ENCODE measurements at regions not wholly inside any gene's neighbourhood (a gene's known extent, or its start where the extent isn't known, plus 50 kb on each side); places are given as distances from the start of the nearest gene placed in this dataset.
"Not testable (repeated sequence)": the region's sequence is repeated elsewhere in the genome, so short reads cannot be mapped to it uniquely, and the experiment has no call there.

GRCh38 chr10:109809954-109810353 is 113.4 kb downstream of the XPNPEP1 start:
- H3K4me1 Mint-ChIP-seq; H3K4me3 Mint-ChIP-seq; H3K27ac Mint-ChIP-seq; H3K27me3 Mint-ChIP-seq; intact Hi-C loops (cut with micrococcal nuclease); H3K36me3 Mint-ChIP-seq (ENCODE audit: low read depth); DNase-seq: not testable (repeated sequence)
- H3K9me3 Mint-ChIP-seq = peaks cover 22% of the 10 kb centered on the region

GRCh38 chr10:109801191-109801590 is 122.1 kb downstream of the XPNPEP1 start:
- H3K9me3 Mint-ChIP-seq = peaks cover 17% of the 10 kb centered on the region
- not testable (repeated sequence) for H3K4me3 Mint-ChIP-seq, DNase-seq

GRCh38 chr10:109790647-109791046 is 132.7 kb downstream of the XPNPEP1 start:
- Mint-ChIP-seq H3K9me3 (no peaks in the 10 kb centered on the region), H3K4me3 (no peak overlapping the region), H3K4me1 (no peaks in the 10 kb centered on the region), H3K27me3 (peaks cover 4% of the 10 kb centered on the region), H3K27ac (no peak overlapping the region), H3K36me3 (ENCODE audit: low read depth) (no peaks in the 10 kb centered on the region)
- intact Hi-C loops (cut with micrococcal nuclease) = no loop called here
- DNase-seq = no peak

More at GRCh38 chr10:109801191-109801590, 122.1 kb downstream of the XPNPEP1 start:
- intact Hi-C loops (cut with micrococcal nuclease); H3K4me1 Mint-ChIP-seq; H3K36me3 Mint-ChIP-seq (ENCODE audit: low read depth); H3K27me3 Mint-ChIP-seq; H3K27ac Mint-ChIP-seq: not testable (repeated sequence)

GRCh38 chr10:109784236-109784635 is 139.1 kb downstream of the XPNPEP1 start:
- peaks cover 4% of the 10 kb centered on the region for H3K27me3 Mint-ChIP-seq

GRCh38 chr10:109783286-109783685 is 140.0 kb downstream of the XPNPEP1 start:
- Mint-ChIP-seq H3K27me3 (peaks cover 2% of the 10 kb centered on the region), H3K9me3 (no peaks in the 10 kb centered on the region), H3K4me3 (no peak overlapping the region), H3K36me3 (ENCODE audit: low read depth) (no peaks in the 10 kb centered on the region), H3K4me1 (no peaks in the 10 kb centered on the region), H3K27ac (no peak overlapping the region)
- no peak for DNase-seq
- intact Hi-C loops (cut with micrococcal nuclease) = no loop called here

More at GRCh38 chr10:109784236-109784635, 139.1 kb downstream of the XPNPEP1 start:
- DNase-seq = no peak
- Mint-ChIP-seq H3K36me3 (ENCODE audit: low read depth) (no peaks in the 10 kb centered on the region), H3K4me1 (no peaks in the 10 kb centered on the region), H3K9me3 (no peaks in the 10 kb centered on the region), H3K27ac (no peak overlapping the region), H3K4me3 (no peak overlapping the region)
- intact Hi-C loops (cut with micrococcal nuclease) = no loop called here

GRCh38 chr10:109780997-109781396 is 142.3 kb downstream of the XPNPEP1 start:
- intact Hi-C loops (cut with micrococcal nuclease) = no loop called here
- Mint-ChIP-seq H3K36me3 (ENCODE audit: low read depth) (no peaks in the 10 kb centered on the region), H3K4me1 (no peaks in the 10 kb centered on the region), H3K9me3 (no peaks in the 10 kb centered on the region), H3K27ac (no peak overlapping the region), H3K27me3 (peaks cover 4% of the 10 kb centered on the region), H3K4me3 (no peak overlapping the region)
- no peak for DNase-seq

- Mint-ChIP-seq H3K4me1 (no peaks in the 10 kb centered on the region), H3K36me3 (ENCODE audit: low read depth) (no peaks in the 10 kb centered on the region), H3K4me3 (no peak overlapping the region), H3K27ac (no peak overlapping the region), H3K9me3 (no peaks in the 10 kb centered on the region), H3K27me3 (peaks cover 4% of the 10 kb centered on the region)
- DNase-seq = no peak
- intact Hi-C loops (cut with micrococcal nuclease) = no loop called here
Measured at GRCh38 chr10:109778993-109779392, 144.3 kb downstream of the XPNPEP1 start.

GRCh38 chr10:109774121-109774440 is 149.2 kb downstream of the XPNPEP1 start:
- no peak for DNase-seq
- Mint-ChIP-seq H3K27me3 (peaks cover 2% of the 10 kb centered on the region), H3K4me3 (no peak overlapping the region), H3K4me1 (no peaks in the 10 kb centered on the region), H3K36me3 (ENCODE audit: low read depth) (no peaks in the 10 kb centered on the region), H3K9me3 (no peaks in the 10 kb centered on the region), H3K27ac (no peak overlapping the region)
- intact Hi-C loops (cut with micrococcal nuclease) = no loop called here

GRCh38 chr10:109773288-109774120 is 149.8 kb downstream of the XPNPEP1 start:
- Mint-ChIP-seq H3K4me3 (no peak overlapping the region), H3K9me3 (no peaks in the 10 kb centered on the region), H3K36me3 (ENCODE audit: low read depth) (no peaks in the 10 kb centered on the region), H3K4me1 (no peaks in the 10 kb centered on the region), H3K27ac (no peak overlapping the region), H3K27me3 (peaks cover 2% of the 10 kb centered on the region)
- DNase-seq = no peak
- intact Hi-C loops (cut with micrococcal nuclease) = no loop called here

- no peaks in the 10 kb centered on the region for H3K4me1 Mint-ChIP-seq
- H3K36me3 Mint-ChIP-seq (ENCODE audit: low read depth) = no peaks in the 10 kb centered on the region
- no peak for DNase-seq
- no peaks in the 10 kb centered on the region for H3K27me3 Mint-ChIP-seq
- no peaks in the 10 kb centered on the region for H3K9me3 Mint-ChIP-seq
- intact Hi-C loops (cut with micrococcal nuclease) = no loop called here
- no peak overlapping the region for H3K4me3 Mint-ChIP-seq
- no peak overlapping the region for H3K27ac Mint-ChIP-seq
Measured at GRCh38 chr10:109770663-109771062, 152.6 kb downstream of the XPNPEP1 start.

- no peaks in the 10 kb centered on the region for H3K36me3 Mint-ChIP-seq (ENCODE audit: low read depth)
- no peaks in the 10 kb centered on the region for H3K9me3 Mint-ChIP-seq
- H3K4me1 Mint-ChIP-seq = no peaks in the 10 kb centered on the region
- intact Hi-C loops (cut with micrococcal nuclease) = no loop called here
- no peak for DNase-seq
- no peak overlapping the region for H3K4me3 Mint-ChIP-seq
- H3K27ac Mint-ChIP-seq = no peak overlapping the region
- H3K27me3 Mint-ChIP-seq = no peaks in the 10 kb centered on the region
Measured at GRCh38 chr10:109769966-109770365, 153.3 kb downstream of the XPNPEP1 start.

GRCh38 chr10:109765838-109766237 is 157.5 kb downstream of the XPNPEP1 start:
- intact Hi-C loops (cut with micrococcal nuclease) = no loop called here
- Mint-ChIP-seq H3K27me3 (no peaks in the 10 kb centered on the region), H3K4me1 (no peaks in the 10 kb centered on the region), H3K9me3 (no peaks in the 10 kb centered on the region), H3K4me3 (no peak overlapping the region), H3K36me3 (ENCODE audit: low read depth) (no peaks in the 10 kb centered on the region), H3K27ac (no peak overlapping the region)
- DNase-seq = no peak

GRCh38 chr10:109762555-109762954 is 160.8 kb downstream of the XPNPEP1 start:
- H3K27ac Mint-ChIP-seq = no peak overlapping the region
- no peak overlapping the region for H3K4me3 Mint-ChIP-seq
- H3K27me3 Mint-ChIP-seq = no peaks in the 10 kb centered on the region
- no peak for DNase-seq
- intact Hi-C loops (cut with micrococcal nuclease) = no loop called here
- no peaks in the 10 kb centered on the region for H3K36me3 Mint-ChIP-seq (ENCODE audit: low read depth)
- no peaks in the 10 kb centered on the region for H3K4me1 Mint-ChIP-seq
- H3K9me3 Mint-ChIP-seq = no peaks in the 10 kb centered on the region

- H3K36me3 Mint-ChIP-seq (ENCODE audit: low read depth); H3K9me3 Mint-ChIP-seq; H3K4me3 Mint-ChIP-seq; H3K27ac Mint-ChIP-seq; H3K27me3 Mint-ChIP-seq; H3K4me1 Mint-ChIP-seq; intact Hi-C loops (cut with micrococcal nuclease); DNase-seq: not testable (repeated sequence)
Measured at GRCh38 chr10:109757670-109758069, 165.6 kb downstream of the XPNPEP1 start.

- H3K27me3 Mint-ChIP-seq = no peaks in the 10 kb centered on the region
- H3K4me3 Mint-ChIP-seq = no peak overlapping the region
- H3K9me3 Mint-ChIP-seq = no peaks in the 10 kb centered on the region
- no peaks in the 10 kb centered on the region for H3K4me1 Mint-ChIP-seq
- intact Hi-C loops (cut with micrococcal nuclease) = no loop called here
- no peaks in the 10 kb centered on the region for H3K36me3 Mint-ChIP-seq (ENCODE audit: low read depth)
- H3K27ac Mint-ChIP-seq = no peak overlapping the region
- DNase-seq = no peak
Measured at GRCh38 chr10:109746861-109747260, 176.4 kb downstream of the XPNPEP1 start.

Measured in activated CD4-positive, alpha-beta T cell treated with anti-CD3 and anti-CD28 coated beads, Interleukin-2, amount 10 ng/mL, durations not matched to agents 24 days and 14 days (primary cell).